ENCODE measurements at regions not wholly inside any gene's neighbourhood (a gene's known extent, or its start where the extent isn't known, plus 50 kb on each side); places are given as distances from the start of the nearest gene placed in this dataset.

DNA sequence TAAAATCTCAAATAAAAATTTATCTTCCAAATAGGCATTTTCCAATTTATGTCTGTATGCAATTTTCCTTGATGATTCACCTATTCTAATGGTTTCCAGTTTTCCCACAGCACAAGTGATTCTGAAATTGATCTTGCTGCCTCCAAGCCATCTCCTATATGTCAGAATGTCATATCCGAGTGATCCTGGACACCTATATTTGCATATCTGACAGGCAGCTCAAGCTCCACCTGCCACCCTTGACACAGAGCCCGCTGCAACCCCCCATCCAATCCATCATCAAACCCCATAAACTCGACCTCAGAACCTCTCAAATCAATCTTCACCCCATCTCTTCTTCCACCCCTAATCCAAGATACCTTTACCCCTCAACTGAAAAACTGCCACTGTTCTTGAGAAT is 579.5 kb downstream of the EPHB1 start:
- TF ChIP-seq, protein P1, sequence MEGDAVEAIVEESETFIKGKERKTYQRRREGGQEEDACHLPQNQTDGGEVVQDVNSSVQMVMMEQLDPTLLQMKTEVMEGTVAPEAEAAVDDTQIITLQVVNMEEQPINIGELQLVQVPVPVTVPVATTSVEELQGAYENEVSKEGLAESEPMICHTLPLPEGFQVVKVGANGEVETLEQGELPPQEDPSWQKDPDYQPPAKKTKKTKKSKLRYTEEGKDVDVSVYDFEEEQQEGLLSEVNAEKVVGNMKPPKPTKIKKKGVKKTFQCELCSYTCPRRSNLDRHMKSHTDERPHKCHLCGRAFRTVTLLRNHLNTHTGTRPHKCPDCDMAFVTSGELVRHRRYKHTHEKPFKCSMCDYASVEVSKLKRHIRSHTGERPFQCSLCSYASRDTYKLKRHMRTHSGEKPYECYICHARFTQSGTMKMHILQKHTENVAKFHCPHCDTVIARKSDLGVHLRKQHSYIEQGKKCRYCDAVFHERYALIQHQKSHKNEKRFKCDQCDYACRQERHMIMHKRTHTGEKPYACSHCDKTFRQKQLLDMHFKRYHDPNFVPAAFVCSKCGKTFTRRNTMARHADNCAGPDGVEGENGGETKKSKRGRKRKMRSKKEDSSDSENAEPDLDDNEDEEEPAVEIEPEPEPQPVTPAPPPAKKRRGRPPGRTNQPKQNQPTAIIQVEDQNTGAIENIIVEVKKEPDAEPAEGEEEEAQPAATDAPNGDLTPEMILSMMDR (conservative IDR thresholded peaks at IDR 0.05; ENCODE audit: low read length), result no peak
- TF ChIP-seq EZH2phosphoT487 (IDR thresholded peaks at IDR 0.05; ENCODE audit: borderline replicate concordance), result no peak

Data from Loucy (cell line).